ENCODE measurements at regions not wholly inside any gene's neighbourhood (a gene's known extent, or its start where the extent isn't known, plus 50 kb on each side); places are given as distances from the start of the nearest gene placed in this dataset.

- WGBS (ENCODE audit: insufficient coverage, low coverage, low lambda C conversion rate, missing lambda C conversion rate), result 41% methylated on average over 3 of the region's 3 CpGs
- intact Hi-C loops (cut with DNase I), result no loop called here
- Histone ChIP-seq H3K4me1 (no peaks in the 10 kb centered on the region), H3K4me3 (no peak overlapping the region), H3K9me3 (no peaks in the 10 kb centered on the region), H3K27ac (no peak overlapping the region), H3K27me3 (no peaks in the 10 kb centered on the region), H3K36me3 (no peaks in the 10 kb centered on the region)
- TF ChIP-seq POLR2A (IDR thresholded peaks at IDR 0.05) (no peak), CTCF (IDR thresholded peaks at IDR 0.05) (no peak)
- DNase-seq, result no peak
- ATAC-seq, result no peak
Observed at GRCh38 chr6:22732176-22732970, 163.0 kb downstream of the HDGFL1 start.

GRCh38 chr6:22736740-22737139 is 167.4 kb downstream of the HDGFL1 start:
- whole genome bisulfite sequencing (ENCODE audit: insufficient coverage, low coverage, low lambda C conversion rate, missing lambda C conversion rate), result 73% methylated on average over 3 of the region's 3 CpGs
- ATAC-seq, result no peak
- no peak overlapping the region for H3K27ac ChIP-seq
- H3K9me3 ChIP-seq, result no peaks in the 10 kb centered on the region
- no peaks in the 10 kb centered on the region for H3K36me3 ChIP-seq
- no peak overlapping the region for H3K4me3 ChIP-seq
- H3K4me1 ChIP-seq, result no peaks in the 10 kb centered on the region
- no peaks in the 10 kb centered on the region for H3K27me3 ChIP-seq
- TF ChIP-seq CTCF (IDR thresholded peaks at IDR 0.05) (no peak), POLR2A (IDR thresholded peaks at IDR 0.05) (no peak)
- intact Hi-C loops (cut with DNase I), result no loop called here
- DNase-seq, result no peak

- Histone ChIP-seq H3K4me3 (no peak overlapping the region), H3K9me3 (no peaks in the 10 kb centered on the region), H3K4me1 (no peaks in the 10 kb centered on the region), H3K27ac (no peak overlapping the region), H3K27me3 (no peaks in the 10 kb centered on the region), H3K36me3 (no peaks in the 10 kb centered on the region)
- ATAC-seq, result peak in 1 of 4 donors; percentile 25
- DNase-seq, result no peak
- TF ChIP-seq POLR2A (IDR thresholded peaks at IDR 0.05) (no peak), CTCF (IDR thresholded peaks at IDR 0.05) (peak in 3 of 4 donors; percentile 12 to 44 (median 34))
- WGBS (ENCODE audit: insufficient coverage, low coverage, low lambda C conversion rate, missing lambda C conversion rate), result 22% methylated on average over 5 of the region's 5 CpGs
- intact Hi-C loops (cut with DNase I), result no loop called here
Observed at GRCh38 chr6:22737331-22737730, 168.0 kb downstream of the HDGFL1 start.

- Histone ChIP-seq H3K4me1 (no peaks in the 10 kb centered on the region), H3K4me3 (no peak overlapping the region), H3K27me3 (no peaks in the 10 kb centered on the region), H3K9me3 (no peaks in the 10 kb centered on the region), H3K27ac (no peak overlapping the region), H3K36me3 (no peaks in the 10 kb centered on the region)
- DNase-seq (no peak), ATAC-seq (no peak)
- WGBS (ENCODE audit: insufficient coverage, low coverage, low lambda C conversion rate, missing lambda C conversion rate), result 65% methylated on average over 6 of the region's 6 CpGs
- TF ChIP-seq POLR2A (IDR thresholded peaks at IDR 0.05) (no peak), CTCF (IDR thresholded peaks at IDR 0.05) (no peak)
- intact Hi-C loops (cut with DNase I), result no loop called here
Observed at GRCh38 chr6:22738194-22738593, 168.8 kb downstream of the HDGFL1 start.

Data from right lobe of liver (tissue), 6 donors.